Spleen (tissue), 11 donors: ENCODE measurements at regions not wholly inside any gene's neighbourhood (a gene's known extent, or its start where the extent isn't known, plus 50 kb on each side); places are given as distances from the start of the nearest gene placed in this dataset.
"Not testable (repeated sequence)": the region's sequence is repeated elsewhere in the genome, so short reads cannot be mapped to it uniquely, and the experiment has no call there.

ENCODE experiments used
- DNase-seq: peaks from one replicate; pipeline ENCODE4 v3.0.0-alpha.2; 2020
- H3K27ac ChIP-seq, 8 donors: fragments of 200-600 bp; sonication (generic) in 7 of 8; 1 replicate in 4 of 8; 2 replicates in 4 of 8; pipeline versions ENCODE4 v1.5.0 to v1.8.0; 2016 to 2021; ENCODE audit warnings: inconsistent platforms in 4 of 8, mild to moderate bottlenecking in 4 of 8, moderate library complexity in 1 of 8
- H3K27me3 ChIP-seq, 7 donors: fragments of 200-600 bp; sonication (generic) in 6 of 7; replicated peaks in 1 of 7; 1 replicate in 4 of 7; 2 replicates in 3 of 7; pipeline versions ENCODE4 v1.5.0 to v1.8.0; 2016 to 2021; ENCODE audit warnings: inconsistent platforms in 3 of 7, mild to moderate bottlenecking in 1 of 7
- H3K36me3 ChIP-seq, 6 donors: fragments of 200-600 bp; sonication (generic) in 5 of 6; 1 replicate in 4 of 6; 2 replicates in 2 of 6; pipeline versions ENCODE4 v1.5.0 to v1.8.0; 2016 to 2021; ENCODE audit warnings: inconsistent platforms in 2 of 6
- H3K4me1 ChIP-seq, 6 donors: fragments of 200-600 bp; sonication (generic) in 5 of 6; 1 replicate in 3 of 6; 2 replicates in 3 of 6; pipeline versions ENCODE4 v1.5.0 to v1.8.0; 2016 to 2021; ENCODE audit warnings: inconsistent platforms in 3 of 6
- H3K4me3 ChIP-seq, 8 donors: fragments of 200-600 bp; sonication (generic) in 7 of 8; 1 replicate in 4 of 8; 2 replicates in 4 of 8; pipeline versions ENCODE4 v1.5.0 to v1.8.0; 2016 to 2021; ENCODE audit warnings: inconsistent platforms in 4 of 8, mild to moderate bottlenecking in 4 of 8, moderate library complexity in 2 of 8
- H3K9me3 ChIP-seq, 8 donors: fragments of 200-600 bp; sonication (generic) in 7 of 8; 1 replicate in 4 of 8; 2 replicates in 4 of 8; pipeline versions ENCODE4 v1.5.0 to v1.8.0; 2016 to 2021; ENCODE audit warnings: inconsistent platforms in 4 of 8
- CTCF ChIP-seq, 11 experiments: fragments of 200-600 bp in 7 of 11; fragments of 450-650 bp in 4 of 11; sonication (generic) in 4 of 11; IDR thresholded peaks in 8 of 11; conservative IDR thresholded peaks in 3 of 11; 1 replicate in 7 of 11; 2 replicates in 4 of 11; pipeline versions ENCODE4 v1.4.0 to v1.8.0; 2016 to 2021; ENCODE audit warnings: antibody characterized with exemption in 11 of 11, inconsistent platforms in 4 of 11, mild to moderate bottlenecking in 1 of 11
- POLR2A ChIP-seq, 3 donors: fragments of 450-650 bp; IDR thresholded peaks; one replicate each; pipeline ENCODE4 v1.5.1; 2017; ENCODE audit warnings: antibody characterized with exemption in 3 of 3, mild to moderate bottlenecking in 1 of 3
- POLR2AphosphoS5 ChIP-seq, 3 donors: sonication (generic); formaldehyde crosslinking; IDR thresholded peaks; one replicate each; pipeline ENCODE4 v1.5.1; 2017; ENCODE audit warnings: antibody characterized with exemption in 3 of 3
- WGBS, 5 donors: extraction: QIAGEN DNeasy Blood & Tissue Kit in 3 of 5; methylation state at CpG; one replicate each; pipeline versions ENCODE4 v1.1.5 to v1.1.7; 2013 to 2018; 5-methylcytosine and 5-hydroxymethylcytosine counted together
- intact Hi-C: fragments of 100-400 bp; cut with DNase I; formaldehyde crosslinking; loops from one replicate; pipeline ENCODE4 v1.15.0; 2023; ENCODE audit warnings: low total_unique reads
- donor health status: healthy with polysubstance abuse.
- donor health status: DM: no; HTN: no; CAD: no; lungs with moderate emphysema.
- donor health status: DM: no; HTN: no; CAD: no.
- donor health status: Bipolar disorder and iron deficiency.
- donor health status: healthy.
- donor health status: DM: no; HTN: no; CAD: no.
- donor health status: DM: yes; HTN: yes; CAD: no.

GRCh38 chr9:75382126-75382525 is 293.8 kb downstream of the OSTF1 start:
- no peaks in the 10 kb centered on the region for H3K36me3 ChIP-seq
- no peak overlapping the region for H3K4me3 ChIP-seq
- TF ChIP-seq CTCF (IDR thresholded peaks at IDR 0.05 in 8 of 11, conservative IDR thresholded peaks at IDR 0.05 in 3 of 11) (no peak), POLR2A (IDR thresholded peaks at IDR 0.05) (no peak), POLR2AphosphoS5 (IDR thresholded peaks at IDR 0.05) (no peak)
- intact Hi-C loops: no loop called here
- H3K4me1 ChIP-seq: no peaks in the 10 kb centered on the region
- 19 to 44% (median 27%) methylated on average over 2 of the region's 2 CpGs for WGBS, 5 donors
- no peak overlapping the region for H3K27ac ChIP-seq
- DNase-seq: no peak
- no peaks in the 10 kb centered on the region for H3K27me3 ChIP-seq
- peaks cover 0 to 44% (median 31%) of the 10 kb centered on the region in 8 donors for H3K9me3 ChIP-seq

- H3K27me3 ChIP-seq, H3K4me3 ChIP-seq, intact Hi-C loops, H3K36me3 ChIP-seq, H3K4me1 ChIP-seq, H3K27ac ChIP-seq, DNase-seq: not testable (repeated sequence)
- H3K9me3 ChIP-seq: peaks cover 0 to 44% (median 31%) of the 10 kb centered on the region in 8 donors
- WGBS, 5 donors: 74 to 92% (median 84%) methylated on average over 1 of the region's 1 CpG
Measured at GRCh38 chr9:75383420-75384034, 295.2 kb downstream of the OSTF1 start.

- intact Hi-C loops: no loop called here
Measured at GRCh38 chr9:75385236-75385635, 296.9 kb downstream of the OSTF1 start.

GRCh38 chr9:75389101-75389500 is 300.8 kb downstream of the OSTF1 start:
- Histone ChIP-seq H3K9me3 (peaks cover 0 to 32% (median 25%) of the 10 kb centered on the region in 8 donors), H3K4me1 (no peaks in the 10 kb centered on the region), H3K27ac (no peak overlapping the region), H3K27me3 (no peaks in the 10 kb centered on the region), H3K4me3 (no peak overlapping the region), H3K36me3 (no peaks in the 10 kb centered on the region)
- TF ChIP-seq POLR2AphosphoS5 (IDR thresholded peaks at IDR 0.05): no peak
- no peak for TF ChIP-seq POLR2A (IDR thresholded peaks at IDR 0.05)
- TF ChIP-seq CTCF (IDR thresholded peaks at IDR 0.05 in 8 of 11, conservative IDR thresholded peaks at IDR 0.05 in 3 of 11): no peak
- WGBS, 5 donors: 79 to 86% (median 82%) methylated on average over 2 of the region's 2 CpGs
- intact Hi-C loops: no loop called here
- DNase-seq: no peak

More at GRCh38 chr9:75385236-75385635, 296.9 kb downstream of the OSTF1 start:
- TF ChIP-seq POLR2A (IDR thresholded peaks at IDR 0.05) (no peak), CTCF (IDR thresholded peaks at IDR 0.05 in 8 of 11, conservative IDR thresholded peaks at IDR 0.05 in 3 of 11) (no peak), POLR2AphosphoS5 (IDR thresholded peaks at IDR 0.05) (no peak)
- Histone ChIP-seq H3K4me1 (no peaks in the 10 kb centered on the region), H3K4me3 (no peak overlapping the region), H3K27ac (no peak overlapping the region), H3K27me3 (no peaks in the 10 kb centered on the region), H3K36me3 (no peaks in the 10 kb centered on the region), H3K9me3 (peaks cover 0 to 44% (median 31%) of the 10 kb centered on the region in 8 donors)
- no peak for DNase-seq

- no peak for TF ChIP-seq POLR2A (IDR thresholded peaks at IDR 0.05)
- TF ChIP-seq POLR2AphosphoS5 (IDR thresholded peaks at IDR 0.05): no peak
- TF ChIP-seq CTCF (IDR thresholded peaks at IDR 0.05 in 8 of 11, conservative IDR thresholded peaks at IDR 0.05 in 3 of 11): no peak
Measured at GRCh38 chr9:75390951-75391350, 302.6 kb downstream of the OSTF1 start.

More at GRCh38 chr9:75390951-75391350, 302.6 kb downstream of the OSTF1 start:
- no peaks in the 10 kb centered on the region for H3K36me3 ChIP-seq
- H3K9me3 ChIP-seq: peaks cover 0 to 13% (median 7%) of the 10 kb centered on the region in 8 donors
- intact Hi-C loops: no loop called here
- no peaks in the 10 kb centered on the region for H3K4me1 ChIP-seq
- H3K27ac ChIP-seq: no peak overlapping the region
- 68 to 80% (median 72%) methylated on average over 5 of the region's 5 CpGs for WGBS, 5 donors
- no peak for DNase-seq
- H3K27me3 ChIP-seq: no peaks in the 10 kb centered on the region
- H3K4me3 ChIP-seq: no peak overlapping the region
